GM21576 (cell line): ENCODE measurements at regions not wholly inside any gene's neighbourhood (a gene's known extent, or its start where the extent isn't known, plus 50 kb on each side); places are given as distances from the start of the nearest gene placed in this dataset.

Source experiments
- ATAC-seq: cut with Tn5 transposase; IDR thresholded peaks from one replicate; pipeline ENCODE4 v1.9.1; 2021; ENCODE audit warnings: mild to moderate bottlenecking, moderate library complexity; ENCODE audit not compliant: unreplicated experiment

- ATAC-seq = no peak
Measured at GRCh38 chr4:23667659-23668058, 222.2 kb downstream of the PPARGC1A start.

DNA sequence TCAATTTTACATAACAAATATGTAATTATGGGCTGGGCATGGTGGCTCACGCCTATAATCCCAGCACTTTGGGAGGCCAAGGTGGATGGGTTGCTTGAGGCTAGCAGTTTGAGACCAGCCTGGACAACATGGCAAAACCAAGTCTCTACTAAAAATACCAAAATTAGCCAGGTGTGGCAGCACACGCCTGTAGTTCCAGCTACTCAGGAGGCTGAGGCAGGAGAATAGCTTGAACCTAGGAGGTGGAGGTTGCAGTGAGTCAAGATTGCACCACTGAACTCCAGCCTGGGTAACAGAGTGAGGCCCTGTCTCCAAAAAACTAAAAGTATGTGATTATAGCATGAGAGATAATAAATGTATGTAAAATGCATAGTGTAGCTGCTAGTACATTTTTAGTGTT lies 229.0 kb downstream of the PPARGC1A start:
- no peak for ATAC-seq

GRCh38 chr4:23654791-23655190 lies 235.1 kb downstream of the PPARGC1A start:
- no peak for ATAC-seq

DNA sequence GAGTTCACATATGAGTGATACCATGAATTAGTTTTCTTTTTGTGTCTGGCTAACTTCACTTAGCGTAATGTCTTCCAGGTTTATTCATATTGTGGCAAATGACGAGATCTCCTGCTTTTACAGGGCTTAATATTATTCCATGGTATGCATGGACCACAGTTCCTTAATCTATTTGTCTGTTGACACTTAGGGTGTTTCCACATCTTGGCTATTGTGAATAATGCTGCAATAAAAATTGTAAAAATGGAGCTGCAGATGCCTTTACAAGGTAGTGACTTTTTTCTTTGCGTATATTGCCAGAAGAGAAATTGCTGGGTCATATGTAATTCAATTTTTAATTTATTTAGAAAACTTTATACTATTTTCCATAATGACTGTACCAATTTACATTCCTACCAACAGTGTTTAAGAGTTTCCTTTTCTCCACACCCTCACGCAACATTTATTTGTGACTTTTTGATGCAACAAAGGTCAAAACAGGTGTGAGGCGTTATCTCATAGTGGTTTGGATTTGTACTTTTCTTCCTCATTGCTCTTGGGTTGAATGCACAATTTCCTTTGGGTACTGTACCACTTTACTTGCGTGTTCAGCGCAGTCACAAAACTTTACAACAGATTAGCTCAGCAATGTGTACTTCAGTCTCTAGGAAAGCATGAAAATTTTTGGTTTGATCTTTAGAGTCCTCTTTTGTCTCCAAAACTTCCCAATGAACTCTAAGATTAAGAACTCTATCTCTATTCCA lies 240.8 kb downstream of the PPARGC1A start:
- no peak for ATAC-seq

DNA sequence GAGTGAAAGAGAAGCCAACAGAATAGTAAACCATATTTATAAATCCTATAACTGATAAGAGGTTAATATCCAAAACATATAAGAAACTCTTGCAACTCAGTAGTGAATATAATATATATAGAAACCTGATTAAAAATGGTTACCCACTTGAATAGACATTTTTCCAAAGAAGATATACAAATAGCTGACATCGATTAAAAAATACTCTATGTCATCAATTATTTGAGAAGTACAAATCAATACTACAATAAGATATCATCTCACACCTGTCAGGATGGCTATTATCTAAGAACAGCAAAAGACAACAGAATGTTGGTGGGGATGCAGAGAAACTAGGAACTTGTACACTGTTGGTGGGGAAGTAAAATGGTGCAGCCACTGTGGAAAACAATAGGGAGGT lies 254.4 kb downstream of the PPARGC1A start:
- no peak for ATAC-seq

- no peak for ATAC-seq
Measured at GRCh38 chr4:23631255-23631950, 258.4 kb downstream of the PPARGC1A start.

DNA sequence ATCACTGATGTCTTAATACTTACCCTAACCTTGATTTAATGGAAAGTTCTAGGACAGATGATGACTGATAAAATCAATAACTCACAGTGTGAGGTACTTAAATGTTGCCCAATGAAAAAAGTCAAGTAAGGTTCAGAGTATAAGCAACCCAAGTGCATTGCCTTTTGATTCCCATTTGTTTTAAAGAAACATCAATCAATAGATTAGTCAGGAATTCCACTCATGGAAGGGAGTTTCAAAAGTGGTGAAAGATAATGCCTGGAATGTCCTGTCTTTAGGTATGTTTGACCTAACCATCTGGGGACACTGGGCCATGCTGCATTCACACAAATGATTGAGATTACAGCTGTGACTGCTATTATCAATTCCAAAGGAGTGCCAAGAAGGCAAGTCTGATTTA lies 259.7 kb downstream of the PPARGC1A start:
- ATAC-seq = no peak

GRCh38 chr4:23629421-23629820 lies 260.4 kb downstream of the PPARGC1A start:
- ATAC-seq = no peak

DNA sequence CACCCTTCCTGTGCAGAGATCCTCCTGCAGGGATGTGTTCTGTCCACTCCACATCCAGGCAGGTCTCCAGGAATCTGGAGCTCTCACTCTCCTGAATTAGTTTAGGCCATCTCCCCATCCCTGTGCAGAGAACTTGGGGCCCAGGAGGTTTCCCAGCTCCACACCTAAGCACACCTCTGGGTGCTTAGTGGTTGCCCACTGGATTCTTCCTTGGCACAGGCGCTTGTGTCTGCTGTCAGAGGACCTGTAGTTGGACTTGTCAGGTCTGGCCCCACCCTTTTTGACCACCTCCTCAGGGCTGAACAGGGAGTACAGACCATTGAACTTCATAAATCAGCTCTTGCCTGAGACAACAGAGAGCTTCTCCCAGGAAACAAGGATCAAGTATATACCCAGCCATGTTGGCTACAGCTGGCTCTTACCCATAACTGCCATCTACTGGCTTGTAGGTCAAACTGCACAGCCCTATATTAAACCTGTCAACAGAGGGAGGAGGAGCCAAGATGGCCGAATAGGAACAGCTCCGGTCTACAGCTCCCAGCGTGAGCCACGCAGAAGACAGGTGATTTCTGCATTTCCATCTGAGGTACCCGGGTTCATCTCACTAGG lies 275.5 kb downstream of the PPARGC1A start:
- ATAC-seq = no peak

DNA sequence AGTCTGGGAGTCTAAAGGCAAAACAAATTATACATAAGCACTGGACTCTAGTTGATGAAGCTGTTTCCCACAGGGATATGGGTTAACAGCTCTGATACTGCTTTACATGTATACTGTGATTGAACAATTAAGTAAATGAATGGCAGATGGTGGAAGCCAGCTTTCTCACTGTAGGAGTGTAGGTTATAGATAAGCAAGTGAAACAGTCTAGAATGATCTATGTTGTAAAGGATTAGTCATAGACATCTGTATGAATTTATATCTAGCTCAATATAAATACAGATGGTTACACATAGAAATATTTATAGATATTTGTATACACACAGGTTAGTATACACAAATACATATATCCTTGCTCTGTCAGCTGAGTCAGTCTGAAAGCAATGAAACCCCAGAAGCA lies 276.1 kb downstream of the PPARGC1A start:
- ATAC-seq = no peak

DNA sequence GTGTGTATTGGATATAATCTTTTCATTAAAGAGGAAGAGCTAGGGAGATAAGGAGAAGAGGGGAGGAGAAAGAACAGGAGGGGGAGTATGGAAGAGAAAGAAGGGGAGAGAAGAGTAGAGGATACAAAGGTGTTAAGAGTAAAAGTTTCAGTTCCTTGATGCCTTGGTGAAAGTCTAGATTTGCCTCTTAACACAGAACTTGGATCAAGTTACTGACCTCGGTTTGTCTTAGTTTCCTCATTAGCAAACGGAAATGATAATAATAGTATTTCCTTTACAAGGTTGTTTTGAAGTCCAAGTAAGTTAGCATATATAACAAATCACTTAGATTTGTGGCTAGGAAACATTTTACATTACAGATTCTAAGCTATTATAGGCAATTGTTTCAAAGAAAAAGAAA lies 287.1 kb downstream of the PPARGC1A start:
- ATAC-seq = no peak

DNA sequence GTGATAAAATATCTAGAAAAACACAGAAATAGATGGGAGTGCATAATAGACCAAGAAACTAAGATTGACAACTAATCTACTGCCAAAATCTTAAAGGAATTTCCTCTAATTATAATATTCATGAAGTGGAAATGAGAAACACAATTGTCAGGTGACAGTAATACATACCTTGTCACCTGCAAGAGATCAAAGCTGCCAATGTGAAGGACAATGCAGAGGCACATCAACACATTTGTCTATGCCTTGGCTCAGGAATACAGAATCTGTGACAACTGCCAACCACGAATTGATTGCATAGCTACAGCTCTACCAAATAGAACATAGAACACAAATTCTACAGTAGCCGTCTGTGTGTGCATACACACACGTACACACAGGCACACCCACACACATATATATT lies 295.7 kb downstream of the PPARGC1A start:
- no peak for ATAC-seq

GRCh38 chr4:23590431-23590830 lies 299.4 kb downstream of the PPARGC1A start:
- ATAC-seq = no peak

- no peak for ATAC-seq
Measured at GRCh38 chr4:23584024-23584423, 305.8 kb downstream of the PPARGC1A start.

DNA sequence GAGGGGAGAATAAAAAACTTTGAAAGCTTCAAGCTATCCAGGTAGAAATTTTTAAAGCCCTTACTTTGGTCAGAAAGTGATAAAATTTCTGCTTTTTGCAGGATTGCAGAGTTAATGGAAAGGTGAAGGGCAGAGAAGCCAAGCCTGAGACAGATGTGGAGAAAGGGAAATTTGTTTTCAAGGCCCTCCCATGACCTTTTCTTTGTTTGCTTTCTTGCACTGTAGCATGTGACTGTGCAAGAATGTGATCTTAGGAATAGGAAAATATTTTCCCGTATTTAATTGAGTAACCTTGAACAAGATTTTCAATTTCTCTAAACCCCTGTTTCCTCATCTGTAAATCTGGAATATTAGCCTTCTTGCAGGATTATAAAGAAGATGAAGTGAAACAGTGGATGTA lies 307.2 kb downstream of the PPARGC1A start:
- ATAC-seq = no peak

DNA sequence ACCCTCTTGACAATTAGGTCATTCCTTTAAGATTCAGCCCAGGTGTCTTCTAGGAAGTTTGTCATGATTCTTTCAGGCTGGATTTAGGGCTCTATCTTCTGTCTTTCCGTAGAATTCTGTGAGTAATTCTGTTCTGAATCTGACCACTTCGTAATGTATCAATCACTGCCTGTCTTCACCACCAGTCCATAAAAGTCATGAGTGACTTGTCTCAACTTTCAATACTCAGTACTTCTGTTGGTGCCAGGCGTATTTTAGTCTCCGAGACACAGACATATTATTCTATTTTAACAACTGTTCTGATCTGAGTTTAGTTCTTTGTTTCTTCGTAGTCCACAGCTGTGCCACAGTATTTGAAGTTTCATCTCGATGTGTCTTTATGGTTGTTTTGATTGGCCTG lies 310.7 kb downstream of the PPARGC1A start:
- ATAC-seq = no peak

DNA sequence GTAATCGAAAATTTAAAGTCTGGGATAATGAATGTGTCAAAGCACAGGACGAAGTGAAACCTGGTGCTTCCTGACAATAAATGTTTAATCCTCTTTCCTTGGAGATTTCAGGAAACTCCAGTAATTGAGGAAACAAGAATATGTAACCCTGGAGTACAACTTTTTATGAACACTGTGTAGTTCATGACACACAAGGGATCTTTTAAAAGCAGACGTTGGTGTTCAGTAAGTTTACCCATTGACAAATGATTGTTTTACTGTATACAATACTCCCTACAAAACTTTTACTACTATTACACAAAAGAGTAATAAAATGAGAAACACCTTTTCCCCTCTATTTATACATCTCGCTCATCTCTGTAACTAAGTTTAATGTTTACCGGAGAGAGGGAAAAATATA lies 312.4 kb downstream of the PPARGC1A start:
- no peak for ATAC-seq

DNA sequence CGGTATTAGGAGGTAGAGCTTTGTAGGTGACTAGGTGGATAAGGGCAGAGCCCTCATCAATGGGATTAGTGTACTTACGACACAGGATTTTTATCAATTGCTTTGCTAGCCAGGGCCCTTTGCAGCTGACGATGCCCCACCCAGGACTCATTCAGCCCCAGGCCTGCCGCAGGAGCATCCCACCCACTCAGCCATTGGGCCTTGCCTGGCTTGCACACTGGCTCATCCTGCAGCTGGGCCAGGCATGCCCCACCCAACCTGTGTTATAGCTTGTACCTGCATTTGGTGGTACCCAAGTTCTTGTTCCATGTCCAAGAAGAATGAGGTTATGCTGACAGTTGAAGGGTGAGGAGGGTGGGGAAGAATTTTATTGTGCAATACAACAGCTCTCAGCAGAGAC lies 317.5 kb downstream of the PPARGC1A start:
- ATAC-seq = no peak

DNA sequence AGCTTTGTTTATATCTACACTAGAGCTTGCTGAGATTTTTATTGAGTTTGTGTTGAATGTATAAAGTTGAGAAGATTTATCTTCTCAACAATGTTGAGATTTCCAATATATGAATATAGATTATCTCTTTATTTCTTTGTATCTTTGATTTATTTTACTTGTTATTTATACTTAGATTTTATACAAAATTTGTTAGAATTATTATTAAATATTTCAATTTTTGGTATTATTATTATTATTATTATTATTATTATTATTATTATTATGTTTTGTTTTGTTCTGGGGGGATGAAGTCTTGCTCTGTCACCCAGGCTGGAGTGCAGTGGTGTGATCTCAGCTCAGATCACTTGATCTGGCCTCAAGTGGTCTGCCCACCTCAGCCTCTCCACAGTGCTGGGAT lies 322.5 kb downstream of the PPARGC1A start:
- no peak for ATAC-seq

DNA sequence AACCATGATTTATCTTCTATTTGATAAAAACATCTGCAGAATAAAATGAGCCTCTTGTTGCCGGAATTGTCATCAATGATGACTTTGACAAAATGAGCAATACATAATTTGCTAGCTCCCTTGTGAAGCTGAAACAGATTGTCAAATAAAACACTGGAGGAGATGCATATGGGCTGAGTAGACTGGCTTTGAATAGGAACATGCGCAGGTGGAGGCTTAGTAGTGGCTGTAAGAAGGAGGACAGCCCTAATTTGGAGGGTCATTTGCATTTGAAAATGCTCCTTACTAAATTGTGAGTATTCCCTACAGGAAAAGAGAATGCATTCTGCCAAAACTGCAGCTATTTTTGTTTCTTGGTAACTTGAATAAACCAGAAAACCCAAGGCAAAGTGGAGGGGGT lies 329.1 kb downstream of the PPARGC1A start:
- ATAC-seq = no peak

DNA sequence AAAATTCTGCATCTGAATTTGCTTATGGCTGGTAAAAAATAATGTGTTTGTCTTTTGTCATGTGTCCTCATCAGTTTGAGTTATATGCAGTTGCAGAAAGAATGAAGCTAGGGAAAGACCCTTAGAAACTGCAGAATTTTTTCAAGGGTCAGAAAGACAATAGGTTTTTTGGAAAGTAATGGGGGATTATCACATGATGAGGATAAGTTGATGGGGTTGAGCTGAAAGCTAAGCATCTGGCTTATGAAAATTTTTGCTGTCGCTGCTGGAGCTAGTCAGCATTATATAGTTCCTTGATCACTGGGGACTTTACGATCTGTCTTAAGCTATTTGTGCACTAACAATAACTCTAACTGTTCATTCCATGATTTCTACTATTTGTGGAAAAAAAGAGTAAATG lies 331.7 kb downstream of the PPARGC1A start:
- no peak for ATAC-seq

DNA sequence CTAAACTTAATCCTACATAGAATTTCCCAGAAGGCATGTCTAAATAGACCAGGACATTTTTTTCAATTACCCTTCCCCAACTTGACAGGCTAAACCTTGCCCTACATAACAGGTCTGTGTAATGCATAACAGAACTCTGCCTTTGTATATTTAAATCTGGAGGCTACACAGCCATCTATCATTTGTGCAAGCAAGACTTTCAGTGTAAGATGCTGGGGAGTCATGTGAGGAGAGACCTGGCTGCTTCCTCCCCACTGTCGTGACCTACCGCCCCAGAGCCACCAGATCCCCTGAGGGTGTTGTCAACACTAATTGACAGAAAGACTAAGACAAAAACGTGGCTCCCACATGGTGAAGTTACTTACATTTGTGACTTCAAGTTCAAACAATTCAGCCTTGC lies 342.2 kb downstream of the PPARGC1A start:
- no peak for ATAC-seq
